ENCODE measurements at regions not wholly inside any gene's neighbourhood (a gene's known extent, or its start where the extent isn't known, plus 50 kb on each side); places are given as distances from the start of the nearest gene placed in this dataset.
A peak's percentile ranks its signal among the peaks of the same experiment; 100 is the strongest.

DNA sequence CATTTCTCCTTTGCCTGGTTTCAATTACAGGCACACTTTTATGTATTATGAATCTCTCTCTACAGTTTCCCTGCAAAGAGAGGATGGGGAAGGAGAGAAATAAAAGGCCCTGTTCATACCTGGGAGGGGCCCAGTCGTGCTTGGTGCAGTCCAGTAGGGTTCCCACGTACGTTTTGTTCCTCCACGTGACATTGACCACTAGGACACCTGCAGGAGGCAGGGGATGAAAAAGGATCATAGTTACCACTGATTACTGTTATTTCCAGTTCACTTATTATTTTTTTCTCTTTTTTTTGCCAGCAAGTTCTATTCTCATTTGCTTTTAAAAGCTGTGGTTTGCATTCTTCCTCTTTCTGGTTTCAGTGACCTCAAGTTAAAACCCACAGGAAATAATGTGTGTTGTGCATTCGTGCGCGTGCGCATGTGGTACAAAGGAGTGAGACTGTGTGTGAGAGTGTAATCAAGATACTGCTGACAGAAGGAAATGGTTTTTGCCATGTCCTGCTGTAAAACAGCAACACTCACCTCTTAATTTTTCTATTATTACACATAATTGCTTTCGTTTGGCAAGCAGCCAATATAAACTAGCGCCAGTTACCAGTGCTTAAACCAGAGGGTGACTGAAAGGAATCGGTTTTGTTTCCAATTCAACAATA, 96.8 kb downstream of the ZNF608 start:
- peak overlapping the region; percentile 12 for H3K27ac ChIP-seq (ENCODE audit: low read depth, low read length)
- peak overlapping the region; percentile 27 for H3K4me3 ChIP-seq (ENCODE audit: insufficient read depth, low read length)
- TF ChIP-seq, protein P1, sequence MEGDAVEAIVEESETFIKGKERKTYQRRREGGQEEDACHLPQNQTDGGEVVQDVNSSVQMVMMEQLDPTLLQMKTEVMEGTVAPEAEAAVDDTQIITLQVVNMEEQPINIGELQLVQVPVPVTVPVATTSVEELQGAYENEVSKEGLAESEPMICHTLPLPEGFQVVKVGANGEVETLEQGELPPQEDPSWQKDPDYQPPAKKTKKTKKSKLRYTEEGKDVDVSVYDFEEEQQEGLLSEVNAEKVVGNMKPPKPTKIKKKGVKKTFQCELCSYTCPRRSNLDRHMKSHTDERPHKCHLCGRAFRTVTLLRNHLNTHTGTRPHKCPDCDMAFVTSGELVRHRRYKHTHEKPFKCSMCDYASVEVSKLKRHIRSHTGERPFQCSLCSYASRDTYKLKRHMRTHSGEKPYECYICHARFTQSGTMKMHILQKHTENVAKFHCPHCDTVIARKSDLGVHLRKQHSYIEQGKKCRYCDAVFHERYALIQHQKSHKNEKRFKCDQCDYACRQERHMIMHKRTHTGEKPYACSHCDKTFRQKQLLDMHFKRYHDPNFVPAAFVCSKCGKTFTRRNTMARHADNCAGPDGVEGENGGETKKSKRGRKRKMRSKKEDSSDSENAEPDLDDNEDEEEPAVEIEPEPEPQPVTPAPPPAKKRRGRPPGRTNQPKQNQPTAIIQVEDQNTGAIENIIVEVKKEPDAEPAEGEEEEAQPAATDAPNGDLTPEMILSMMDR (IDR thresholded peaks at IDR 0.05; ENCODE audit: extremely low read depth, low read depth, low read length), result no peak
- peak overlapping the region; percentile 88 for H3K4me2 ChIP-seq (ENCODE audit: insufficient read depth, low read length)
- H3K79me2 ChIP-seq (ENCODE audit: insufficient read depth, low read length), result no peaks in the 10 kb centered on the region
- H3K4me1 ChIP-seq (ENCODE audit: insufficient read depth, low read length), result peaks cover 31% of the 10 kb centered on the region
- peak; percentile 93 for DNase-seq (ENCODE audit: insufficient read length, low spot score, missing footprints)
- no peaks in the 10 kb centered on the region for H3K36me3 ChIP-seq (ENCODE audit: insufficient read depth, low read length)
- H3K9me3 ChIP-seq (ENCODE audit: low read depth, low read length), result no peaks in the 10 kb centered on the region
- H2AFZ ChIP-seq (ENCODE audit: low read length), result peak overlapping the region; percentile 10
- peaks cover 2% of the 10 kb centered on the region for H3K27me3 ChIP-seq (ENCODE audit: insufficient read depth, low read length)
- H4K20me1 ChIP-seq (ENCODE audit: insufficient read depth, low read length), result no peaks in the 10 kb centered on the region

DNA sequence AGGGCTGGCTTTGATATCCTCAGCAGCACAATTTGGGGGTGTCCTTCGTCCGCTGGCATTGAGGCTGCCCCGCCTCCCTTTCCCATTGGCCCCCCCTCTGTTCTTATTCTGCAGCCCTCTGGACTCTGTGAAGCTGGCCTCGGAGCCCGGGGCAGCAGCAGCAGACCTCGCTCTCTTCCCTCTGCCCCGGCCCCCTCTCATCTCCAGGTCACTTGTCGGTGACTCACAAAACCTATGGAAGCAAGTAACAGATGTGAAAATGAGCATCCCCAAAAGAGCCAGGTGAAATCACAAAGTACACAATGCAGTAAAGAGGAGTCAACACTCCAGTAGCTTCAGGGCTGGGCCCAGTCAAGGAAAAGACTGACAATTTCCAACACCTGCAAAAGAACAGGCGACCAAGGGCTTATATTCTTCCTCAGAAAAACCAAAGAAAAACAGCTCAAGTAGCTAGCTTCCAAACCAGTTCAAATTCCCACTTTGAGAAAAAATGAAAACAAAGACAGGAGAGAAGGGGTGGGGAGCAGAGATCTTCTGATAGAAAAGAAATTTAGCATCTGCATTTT, 97.5 kb downstream of the ZNF608 start:
- H3K4me1 ChIP-seq (ENCODE audit: insufficient read depth, low read length), result peaks cover 31% of the 10 kb centered on the region
- peaks cover 2% of the 10 kb centered on the region for H3K27me3 ChIP-seq (ENCODE audit: insufficient read depth, low read length)
- H2AFZ ChIP-seq (ENCODE audit: low read length), result peak overlapping the region; percentile 10
- no peak overlapping the region for H3K27ac ChIP-seq (ENCODE audit: low read depth, low read length)
- TF ChIP-seq, protein P1 (IDR thresholded peaks at IDR 0.05; ENCODE audit: extremely low read depth, low read depth, low read length), result no peak
- peak overlapping the region; percentile 88 for H3K4me2 ChIP-seq (ENCODE audit: insufficient read depth, low read length)
- H3K79me2 ChIP-seq (ENCODE audit: insufficient read depth, low read length), result no peaks in the 10 kb centered on the region
- no peaks in the 10 kb centered on the region for H4K20me1 ChIP-seq (ENCODE audit: insufficient read depth, low read length)
- H3K4me3 ChIP-seq (ENCODE audit: insufficient read depth, low read length), result no peak overlapping the region
- H3K36me3 ChIP-seq (ENCODE audit: insufficient read depth, low read length), result no peaks in the 10 kb centered on the region
- no peaks in the 10 kb centered on the region for H3K9me3 ChIP-seq (ENCODE audit: low read depth, low read length)
- DNase-seq (ENCODE audit: insufficient read length, low spot score, missing footprints), result no peak

DNA sequence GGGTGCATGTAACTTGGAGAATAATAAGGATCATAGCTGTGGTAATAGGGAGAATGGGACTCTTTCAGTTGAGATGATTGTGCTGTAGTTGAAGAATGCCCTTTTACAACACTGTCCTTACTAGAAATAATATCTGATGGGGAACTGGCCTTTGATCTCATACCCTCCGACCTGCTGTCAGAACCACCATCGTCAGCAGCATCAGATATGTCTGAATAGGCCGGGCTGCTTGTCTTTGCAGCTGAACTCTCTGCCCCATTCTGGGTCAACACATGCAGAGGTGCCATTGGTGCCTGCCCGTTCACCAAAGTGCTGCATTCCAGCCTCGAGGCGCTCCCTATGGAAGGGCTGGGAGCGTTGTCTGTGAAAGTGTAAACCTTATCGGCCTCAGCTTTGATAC, 99.1 kb downstream of the ZNF608 start:
- Histone ChIP-seq H3K4me1 (ENCODE audit: insufficient read depth, low read length) (peaks cover 31% of the 10 kb centered on the region), H3K79me2 (ENCODE audit: insufficient read depth, low read length) (no peaks in the 10 kb centered on the region), H2AFZ (ENCODE audit: low read length) (no peak overlapping the region), H3K9me3 (ENCODE audit: low read depth, low read length) (no peaks in the 10 kb centered on the region), H3K36me3 (ENCODE audit: insufficient read depth, low read length) (no peaks in the 10 kb centered on the region), H3K27ac (ENCODE audit: low read depth, low read length) (no peak overlapping the region), H3K27me3 (ENCODE audit: insufficient read depth, low read length) (peaks cover 2% of the 10 kb centered on the region), H3K4me3 (ENCODE audit: insufficient read depth, low read length) (no peak overlapping the region), H3K4me2 (ENCODE audit: insufficient read depth, low read length) (no peak overlapping the region), H4K20me1 (ENCODE audit: insufficient read depth, low read length) (no peaks in the 10 kb centered on the region)
- no peak for DNase-seq (ENCODE audit: insufficient read length, low spot score, missing footprints)
- TF ChIP-seq, protein P1 (IDR thresholded peaks at IDR 0.05; ENCODE audit: extremely low read depth, low read depth, low read length), result no peak

DNA sequence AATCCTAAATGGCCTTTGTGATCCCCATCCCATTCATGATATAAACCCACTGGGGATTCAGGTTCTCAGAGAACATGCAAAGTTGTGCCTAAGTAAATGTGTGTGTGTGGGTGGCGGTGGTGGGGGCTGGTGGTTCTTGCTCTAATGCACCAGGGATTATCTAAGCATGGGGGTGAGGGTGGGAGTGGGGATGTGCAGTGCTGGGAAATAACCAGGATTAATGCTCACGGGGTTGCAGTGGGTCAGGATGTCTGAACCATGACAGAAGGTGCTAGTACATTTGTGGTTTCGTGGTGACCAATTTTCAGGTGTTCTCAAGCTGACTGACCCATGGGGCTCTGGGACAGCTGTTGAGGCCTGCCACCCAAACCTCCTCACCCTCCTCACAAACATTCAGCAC, 101.0 kb downstream of the ZNF608 start:
- H3K4me2 ChIP-seq (ENCODE audit: insufficient read depth, low read length), result no peak overlapping the region
- no peak overlapping the region for H3K4me3 ChIP-seq (ENCODE audit: insufficient read depth, low read length)
- TF ChIP-seq, protein P1 (IDR thresholded peaks at IDR 0.05; ENCODE audit: extremely low read depth, low read depth, low read length), result no peak
- no peak for DNase-seq (ENCODE audit: insufficient read length, low spot score, missing footprints)
- H3K36me3 ChIP-seq (ENCODE audit: insufficient read depth, low read length), result no peaks in the 10 kb centered on the region
- H4K20me1 ChIP-seq (ENCODE audit: insufficient read depth, low read length), result no peaks in the 10 kb centered on the region
- peaks cover 15% of the 10 kb centered on the region for H3K4me1 ChIP-seq (ENCODE audit: insufficient read depth, low read length)
- H2AFZ ChIP-seq (ENCODE audit: low read length), result no peak overlapping the region
- H3K9me3 ChIP-seq (ENCODE audit: low read depth, low read length), result no peaks in the 10 kb centered on the region
- H3K79me2 ChIP-seq (ENCODE audit: insufficient read depth, low read length), result no peaks in the 10 kb centered on the region
- no peak overlapping the region for H3K27ac ChIP-seq (ENCODE audit: low read depth, low read length)
- peaks cover 2% of the 10 kb centered on the region for H3K27me3 ChIP-seq (ENCODE audit: insufficient read depth, low read length)
